GM23338 (cell line): ENCODE measurements at regions not wholly inside any gene's neighbourhood (a gene's known extent, or its start where the extent isn't known, plus 50 kb on each side); places are given as distances from the start of the nearest gene placed in this dataset.
A peak's percentile ranks its signal among the peaks of the same experiment; 100 is the strongest.

Experiments used
- ATAC-seq: fragments of 200-7000 bp; cut with Tn5 transposase; 3 replicates; pipeline ENCODE4 v1.9.1; 2020
- DNase-seq: peaks from one replicate; pipeline ENCODE4 v3.0.0-alpha.2; 2015; ENCODE audit warnings: low spot score
- H2AFZ ChIP-seq: fragments of 200-600 bp; sonication (generic); 2 replicates; pipeline ENCODE4 v1.8.0; 2016; ENCODE audit warnings: antibody characterized with exemption, mild to moderate bottlenecking, moderate library complexity
- H3F3A ChIP-seq: fragments of 200-600 bp; sonication (generic); replicated peaks from 2 replicates; pipeline ENCODE4 v1.8.0; 2017; ENCODE audit warnings: antibody characterized with exemption, mixed run types, low read depth
- H3K27ac ChIP-seq: fragments of 200-600 bp; sonication (generic); 2 replicates; pipeline ENCODE4 v1.6.1; 2016; ENCODE audit warnings: low read depth
- H3K27me3 ChIP-seq: fragments of 200-600 bp; sonication (generic); 2 replicates; pipeline ENCODE4 v1.8.0; 2016; ENCODE audit warnings: mild to moderate bottlenecking, mixed run types, moderate library complexity; ENCODE audit not compliant: insufficient read depth
- H3K36me3 ChIP-seq: fragments of 200-600 bp; sonication (generic); 2 replicates; pipeline ENCODE4 v1.8.0; 2016; ENCODE audit warnings: mild to moderate bottlenecking; ENCODE audit not compliant: insufficient read depth
- H3K4me1 ChIP-seq: fragments of 200-600 bp; sonication (generic); 2 replicates; pipeline ENCODE4 v1.8.0; 2016; ENCODE audit warnings: mild to moderate bottlenecking, moderate library complexity; ENCODE audit not compliant: insufficient read depth
- H3K4me2 ChIP-seq: fragments of 200-600 bp; sonication (generic); 2 replicates; pipeline ENCODE4 v1.7.1; 2017; ENCODE audit warnings: mixed run types
- H3K4me3 ChIP-seq: fragments of 200-600 bp; sonication (generic); 2 replicates; pipeline ENCODE4 v1.6.1; 2016; ENCODE audit warnings: mixed run types
- H3K79me2 ChIP-seq: fragments of 200-600 bp; sonication (generic); replicated peaks from 2 replicates; pipeline ENCODE4 v1.8.0; 2017; ENCODE audit warnings: mild to moderate bottlenecking; ENCODE audit not compliant: insufficient read depth
- H3K9me2 ChIP-seq: fragments of 200-600 bp; sonication (generic); 2 replicates; pipeline ENCODE4 v1.8.0; 2017; ENCODE audit not compliant: insufficient read depth
- H4K20me1 ChIP-seq: fragments of 200-600 bp; sonication (generic); replicated peaks from 2 replicates; pipeline ENCODE4 v1.8.0; 2017; ENCODE audit warnings: mild to moderate bottlenecking; ENCODE audit not compliant: insufficient read depth
- H3K27ac Mint-ChIP-seq: 2 replicates; pipeline ENCODE4 v1.8.0; 2020; ENCODE audit warnings: inconsistent platforms, mild to moderate bottlenecking, moderate library complexity, mixed read lengths
- H3K27me3 Mint-ChIP-seq: 3 replicates; pipeline ENCODE4 v1.8.0; 2022; ENCODE audit warnings: low read depth, mild to moderate bottlenecking, moderate library complexity, mixed read lengths, inconsistent platforms; ENCODE audit not compliant: insufficient read depth, poor library complexity
- H3K36me3 Mint-ChIP-seq: 3 replicates; pipeline ENCODE4 v1.8.0; 2021; ENCODE audit warnings: low read depth, mild to moderate bottlenecking, inconsistent platforms, moderate library complexity, mixed read lengths
- H3K4me1 Mint-ChIP-seq: 3 replicates; pipeline ENCODE4 v1.8.0; 2020; ENCODE audit warnings: mild to moderate bottlenecking, inconsistent platforms, mixed read lengths
- H3K4me3 Mint-ChIP-seq: 3 replicates; pipeline ENCODE4 v1.8.0; 2021; ENCODE audit warnings: moderate library complexity, mild to moderate bottlenecking, inconsistent platforms, mixed read lengths
- H3K9me3 Mint-ChIP-seq: 3 replicates; pipeline ENCODE4 v1.8.0; 2020; ENCODE audit warnings: moderate library complexity, mild to moderate bottlenecking, inconsistent platforms, mixed read lengths
- CREB1 ChIP-seq: fragments of 250-450 bp; sonication (Bioruptor Pico); IDR thresholded peaks from 2 replicates; pipeline ENCODE4 v1.5.0; 2020; ENCODE audit warnings: low read depth, mild to moderate bottlenecking, moderate library complexity
- EZH2 ChIP-seq: fragments of 200-600 bp; sonication (generic); IDR thresholded peaks from one replicate; pipeline ENCODE4 v1.8.0; 2017; ENCODE audit warnings: antibody characterized with exemption, mild to moderate bottlenecking, low read depth; ENCODE audit not compliant: unreplicated experiment
- EZH2phosphoT487 ChIP-seq: fragments of 200-600 bp; sonication (generic); IDR thresholded peaks from one replicate; pipeline ENCODE4 v1.8.1; 2018; ENCODE audit warnings: antibody characterized with exemption; ENCODE audit not compliant: unreplicated experiment
- JUNB ChIP-seq: IDR thresholded peaks from one replicate; pipeline ENCODE4 v1.6.1; 2016; ENCODE audit warnings: antibody characterized with exemption; ENCODE audit not compliant: unreplicated experiment
- NANOG ChIP-seq: IDR thresholded peaks from 2 replicates; pipeline ENCODE4 v1.6.1; 2016; ENCODE audit warnings: antibody characterized with exemption, borderline replicate concordance
- POLR2AphosphoS5 ChIP-seq: IDR thresholded peaks from 2 replicates; pipeline ENCODE4 v1.6.1; 2016; ENCODE audit warnings: antibody characterized with exemption, low read depth
- STAT1 ChIP-seq: IDR thresholded peaks from one replicate; pipeline ENCODE4 v1.6.1; 2016; ENCODE audit warnings: antibody characterized with exemption; ENCODE audit not compliant: unreplicated experiment
- ZNF114 ChIP-seq: fragments of 250-450 bp; sonication (Bioruptor Pico); IDR thresholded peaks from 2 replicates; pipeline ENCODE4 v1.5.0; 2020; ENCODE audit warnings: mild to moderate bottlenecking, moderate library complexity
- ZNF331 ChIP-seq: fragments of 250-450 bp; sonication (Bioruptor Pico); IDR thresholded peaks from 2 replicates; pipeline ENCODE4 v1.5.0; 2020; ENCODE audit warnings: low read depth, mild to moderate bottlenecking, moderate library complexity
- TF ChIP-seq, protein P1 (sequence below): IDR thresholded peaks from 2 replicates; pipeline ENCODE4 v1.6.1; 2016; ENCODE audit warnings: antibody characterized with exemption
- TF ChIP-seq, protein P2 (sequence below): fragments of 250-450 bp; sonication (Bioruptor Pico); IDR thresholded peaks from 2 replicates; pipeline ENCODE4 v1.5.0; 2020; ENCODE audit warnings: mild to moderate bottlenecking, moderate library complexity
- TF ChIP-seq, protein P3 (sequence below): IDR thresholded peaks from one replicate; pipeline ENCODE4 v1.6.1; 2018; ENCODE audit warnings: antibody characterized with exemption; ENCODE audit not compliant: unreplicated experiment
- TF ChIP-seq, protein P4 (sequence below), 2 experiments: fragments of 200-600 bp in 1 of 2; sonication (generic) in 1 of 2; conservative IDR thresholded peaks; 2 replicates each; pipeline versions ENCODE4 v1.5.1 to v1.6.1; 2016 to 2017; ENCODE audit warnings: antibody characterized with exemption in 2 of 2, low read depth in 2 of 2, mild to moderate bottlenecking in 2 of 2, moderate library complexity in 1 of 2

DNA sequence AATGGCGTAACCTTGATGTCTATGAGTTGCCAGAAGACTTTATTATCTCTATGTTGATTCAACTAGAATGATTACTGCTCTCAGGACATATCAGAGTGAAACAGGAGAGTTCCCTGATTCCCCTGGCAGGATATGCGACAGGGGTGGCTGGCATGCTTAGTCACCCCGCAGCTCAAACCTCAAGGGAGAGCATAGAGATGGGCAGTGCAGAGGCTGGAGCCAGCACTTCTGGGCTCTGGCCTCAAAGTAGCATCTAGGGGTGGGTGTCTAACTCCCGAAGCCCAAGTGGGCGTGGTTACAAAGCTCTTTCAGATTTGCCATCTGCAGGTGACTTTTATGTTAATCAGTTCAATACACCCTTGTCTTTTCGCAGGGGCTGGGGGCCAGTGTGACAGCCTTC lies 391.6 kb downstream of the ADCYAP1 start:
- TF ChIP-seq, protein P1, sequence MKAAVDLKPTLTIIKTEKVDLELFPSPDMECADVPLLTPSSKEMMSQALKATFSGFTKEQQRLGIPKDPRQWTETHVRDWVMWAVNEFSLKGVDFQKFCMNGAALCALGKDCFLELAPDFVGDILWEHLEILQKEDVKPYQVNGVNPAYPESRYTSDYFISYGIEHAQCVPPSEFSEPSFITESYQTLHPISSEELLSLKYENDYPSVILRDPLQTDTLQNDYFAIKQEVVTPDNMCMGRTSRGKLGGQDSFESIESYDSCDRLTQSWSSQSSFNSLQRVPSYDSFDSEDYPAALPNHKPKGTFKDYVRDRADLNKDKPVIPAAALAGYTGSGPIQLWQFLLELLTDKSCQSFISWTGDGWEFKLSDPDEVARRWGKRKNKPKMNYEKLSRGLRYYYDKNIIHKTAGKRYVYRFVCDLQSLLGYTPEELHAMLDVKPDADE = no peak
- TF ChIP-seq ZNF114 = no peak
- TF ChIP-seq ZNF331 (CRISPR knock-in tag) = no peak
- no peak for TF ChIP-seq CREB1
- TF ChIP-seq, protein P2, sequence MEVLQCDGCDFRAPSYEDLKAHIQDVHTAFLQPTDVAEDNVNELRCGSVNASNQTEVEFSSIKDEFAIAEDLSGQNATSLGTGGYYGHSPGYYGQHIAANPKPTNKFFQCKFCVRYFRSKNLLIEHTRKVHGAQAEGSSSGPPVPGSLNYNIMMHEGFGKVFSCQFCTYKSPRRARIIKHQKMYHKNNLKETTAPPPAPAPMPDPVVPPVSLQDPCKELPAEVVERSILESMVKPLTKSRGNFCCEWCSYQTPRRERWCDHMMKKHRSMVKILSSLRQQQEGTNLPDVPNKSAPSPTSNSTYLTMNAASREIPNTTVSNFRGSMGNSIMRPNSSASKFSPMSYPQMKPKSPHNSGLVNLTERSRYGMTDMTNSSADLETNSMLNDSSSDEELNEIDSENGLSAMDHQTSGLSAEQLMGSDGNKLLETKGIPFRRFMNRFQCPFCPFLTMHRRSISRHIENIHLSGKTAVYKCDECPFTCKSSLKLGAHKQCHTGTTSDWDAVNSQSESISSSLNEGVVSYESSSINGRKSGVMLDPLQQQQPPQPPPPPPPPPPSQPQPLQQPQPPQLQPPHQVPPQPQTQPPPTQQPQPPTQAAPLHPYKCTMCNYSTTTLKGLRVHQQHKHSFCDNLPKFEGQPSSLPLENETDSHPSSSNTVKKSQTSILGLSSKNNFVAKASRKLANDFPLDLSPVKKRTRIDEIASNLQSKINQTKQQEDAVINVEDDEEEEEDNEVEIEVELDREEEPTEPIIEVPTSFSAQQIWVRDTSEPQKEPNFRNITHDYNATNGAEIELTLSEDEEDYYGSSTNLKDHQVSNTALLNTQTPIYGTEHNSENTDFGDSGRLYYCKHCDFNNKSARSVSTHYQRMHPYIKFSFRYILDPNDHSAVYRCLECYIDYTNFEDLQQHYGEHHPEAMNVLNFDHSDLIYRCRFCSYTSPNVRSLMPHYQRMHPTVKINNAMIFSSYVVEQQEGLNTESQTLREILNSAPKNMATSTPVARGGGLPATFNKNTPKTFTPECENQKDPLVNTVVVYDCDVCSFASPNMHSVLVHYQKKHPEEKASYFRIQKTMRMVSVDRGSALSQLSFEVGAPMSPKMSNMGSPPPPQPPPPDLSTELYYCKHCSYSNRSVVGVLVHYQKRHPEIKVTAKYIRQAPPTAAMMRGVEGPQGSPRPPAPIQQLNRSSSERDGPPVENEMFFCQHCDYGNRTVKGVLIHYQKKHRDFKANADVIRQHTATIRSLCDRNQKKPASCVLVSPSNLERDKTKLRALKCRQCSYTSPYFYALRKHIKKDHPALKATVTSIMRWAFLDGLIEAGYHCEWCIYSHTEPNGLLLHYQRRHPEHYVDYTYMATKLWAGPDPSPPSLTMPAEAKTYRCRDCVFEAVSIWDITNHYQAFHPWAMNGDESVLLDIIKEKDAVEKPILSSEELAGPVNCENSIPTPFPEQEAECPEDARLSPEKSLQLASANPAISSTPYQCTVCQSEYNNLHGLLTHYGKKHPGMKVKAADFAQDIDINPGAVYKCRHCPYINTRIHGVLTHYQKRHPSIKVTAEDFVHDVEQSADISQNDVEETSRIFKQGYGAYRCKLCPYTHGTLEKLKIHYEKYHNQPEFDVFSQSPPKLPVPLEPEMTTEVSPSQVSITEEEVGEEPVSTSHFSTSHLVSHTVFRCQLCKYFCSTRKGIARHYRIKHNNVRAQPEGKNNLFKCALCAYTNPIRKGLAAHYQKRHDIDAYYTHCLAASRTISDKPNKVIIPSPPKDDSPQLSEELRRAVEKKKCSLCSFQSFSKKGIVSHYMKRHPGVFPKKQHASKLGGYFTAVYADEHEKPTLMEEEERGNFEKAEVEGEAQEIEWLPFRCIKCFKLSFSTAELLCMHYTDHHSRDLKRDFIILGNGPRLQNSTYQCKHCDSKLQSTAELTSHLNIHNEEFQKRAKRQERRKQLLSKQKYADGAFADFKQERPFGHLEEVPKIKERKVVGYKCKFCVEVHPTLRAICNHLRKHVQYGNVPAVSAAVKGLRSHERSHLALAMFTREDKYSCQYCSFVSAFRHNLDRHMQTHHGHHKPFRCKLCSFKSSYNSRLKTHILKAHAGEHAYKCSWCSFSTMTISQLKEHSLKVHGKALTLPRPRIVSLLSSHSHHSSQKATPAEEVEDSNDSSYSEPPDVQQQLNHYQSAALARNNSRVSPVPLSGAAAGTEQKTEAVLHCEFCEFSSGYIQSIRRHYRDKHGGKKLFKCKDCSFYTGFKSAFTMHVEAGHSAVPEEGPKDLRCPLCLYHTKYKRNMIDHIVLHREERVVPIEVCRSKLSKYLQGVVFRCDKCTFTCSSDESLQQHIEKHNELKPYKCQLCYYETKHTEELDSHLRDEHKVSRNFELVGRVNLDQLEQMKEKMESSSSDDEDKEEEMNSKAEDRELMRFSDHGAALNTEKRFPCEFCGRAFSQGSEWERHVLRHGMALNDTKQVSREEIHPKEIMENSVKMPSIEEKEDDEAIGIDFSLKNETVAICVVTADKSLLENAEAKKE = no peak
- TF ChIP-seq, protein P3, sequence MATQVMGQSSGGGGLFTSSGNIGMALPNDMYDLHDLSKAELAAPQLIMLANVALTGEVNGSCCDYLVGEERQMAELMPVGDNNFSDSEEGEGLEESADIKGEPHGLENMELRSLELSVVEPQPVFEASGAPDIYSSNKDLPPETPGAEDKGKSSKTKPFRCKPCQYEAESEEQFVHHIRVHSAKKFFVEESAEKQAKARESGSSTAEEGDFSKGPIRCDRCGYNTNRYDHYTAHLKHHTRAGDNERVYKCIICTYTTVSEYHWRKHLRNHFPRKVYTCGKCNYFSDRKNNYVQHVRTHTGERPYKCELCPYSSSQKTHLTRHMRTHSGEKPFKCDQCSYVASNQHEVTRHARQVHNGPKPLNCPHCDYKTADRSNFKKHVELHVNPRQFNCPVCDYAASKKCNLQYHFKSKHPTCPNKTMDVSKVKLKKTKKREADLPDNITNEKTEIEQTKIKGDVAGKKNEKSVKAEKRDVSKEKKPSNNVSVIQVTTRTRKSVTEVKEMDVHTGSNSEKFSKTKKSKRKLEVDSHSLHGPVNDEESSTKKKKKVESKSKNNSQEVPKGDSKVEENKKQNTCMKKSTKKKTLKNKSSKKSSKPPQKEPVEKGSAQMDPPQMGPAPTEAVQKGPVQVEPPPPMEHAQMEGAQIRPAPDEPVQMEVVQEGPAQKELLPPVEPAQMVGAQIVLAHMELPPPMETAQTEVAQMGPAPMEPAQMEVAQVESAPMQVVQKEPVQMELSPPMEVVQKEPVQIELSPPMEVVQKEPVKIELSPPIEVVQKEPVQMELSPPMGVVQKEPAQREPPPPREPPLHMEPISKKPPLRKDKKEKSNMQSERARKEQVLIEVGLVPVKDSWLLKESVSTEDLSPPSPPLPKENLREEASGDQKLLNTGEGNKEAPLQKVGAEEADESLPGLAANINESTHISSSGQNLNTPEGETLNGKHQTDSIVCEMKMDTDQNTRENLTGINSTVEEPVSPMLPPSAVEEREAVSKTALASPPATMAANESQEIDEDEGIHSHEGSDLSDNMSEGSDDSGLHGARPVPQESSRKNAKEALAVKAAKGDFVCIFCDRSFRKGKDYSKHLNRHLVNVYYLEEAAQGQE = no peak
- TF ChIP-seq POLR2AphosphoS5 = no peak
- no peak for TF ChIP-seq JUNB
- TF ChIP-seq, protein P4, sequence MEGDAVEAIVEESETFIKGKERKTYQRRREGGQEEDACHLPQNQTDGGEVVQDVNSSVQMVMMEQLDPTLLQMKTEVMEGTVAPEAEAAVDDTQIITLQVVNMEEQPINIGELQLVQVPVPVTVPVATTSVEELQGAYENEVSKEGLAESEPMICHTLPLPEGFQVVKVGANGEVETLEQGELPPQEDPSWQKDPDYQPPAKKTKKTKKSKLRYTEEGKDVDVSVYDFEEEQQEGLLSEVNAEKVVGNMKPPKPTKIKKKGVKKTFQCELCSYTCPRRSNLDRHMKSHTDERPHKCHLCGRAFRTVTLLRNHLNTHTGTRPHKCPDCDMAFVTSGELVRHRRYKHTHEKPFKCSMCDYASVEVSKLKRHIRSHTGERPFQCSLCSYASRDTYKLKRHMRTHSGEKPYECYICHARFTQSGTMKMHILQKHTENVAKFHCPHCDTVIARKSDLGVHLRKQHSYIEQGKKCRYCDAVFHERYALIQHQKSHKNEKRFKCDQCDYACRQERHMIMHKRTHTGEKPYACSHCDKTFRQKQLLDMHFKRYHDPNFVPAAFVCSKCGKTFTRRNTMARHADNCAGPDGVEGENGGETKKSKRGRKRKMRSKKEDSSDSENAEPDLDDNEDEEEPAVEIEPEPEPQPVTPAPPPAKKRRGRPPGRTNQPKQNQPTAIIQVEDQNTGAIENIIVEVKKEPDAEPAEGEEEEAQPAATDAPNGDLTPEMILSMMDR (conservative IDR thresholded peaks at IDR 0.05; ENCODE audit: low read depth in 2 of 2) = no peak
- TF ChIP-seq EZH2phosphoT487 = no peak
- no peak for TF ChIP-seq NANOG
- no peak for TF ChIP-seq EZH2
- no peak for TF ChIP-seq STAT1
- no peaks in the 10 kb centered on the region for H3K36me3 ChIP-seq
- no peaks in the 10 kb centered on the region for H3F3A ChIP-seq
- H3K79me2 ChIP-seq = no peaks in the 10 kb centered on the region
- H3K9me2 ChIP-seq = peaks cover 9% of the 10 kb centered on the region; the same call in 1 of the 2 replicates
- H4K20me1 ChIP-seq = no peaks in the 10 kb centered on the region
- no peak overlapping the region for H2AFZ ChIP-seq
- DNase-seq (peak; percentile 21), ATAC-seq (peak; percentile 80)
- no peak overlapping the region for H3K27ac ChIP-seq
- no peaks in the 10 kb centered on the region for H3K36me3 Mint-ChIP-seq
- H3K27me3 ChIP-seq = no peaks in the 10 kb centered on the region
- no peak overlapping the region for H3K4me3 Mint-ChIP-seq
- peaks cover 10% of the 10 kb centered on the region; the same call in 2 of the 3 replicates for H3K4me1 Mint-ChIP-seq
- peaks cover 2% of the 10 kb centered on the region for H3K27me3 Mint-ChIP-seq
- no peak overlapping the region for H3K4me3 ChIP-seq
- no peaks in the 10 kb centered on the region for H3K9me3 Mint-ChIP-seq
- no peak overlapping the region for H3K27ac Mint-ChIP-seq
- no peak overlapping the region for H3K4me2 ChIP-seq
- H3K4me1 ChIP-seq = peaks cover 6% of the 10 kb centered on the region; the same call in 1 of the 2 replicates
